HCEC 1CT (cell line): ENCODE measurements at regions not wholly inside any gene's neighbourhood (a gene's known extent, or its start where the extent isn't known, plus 50 kb on each side); places are given as distances from the start of the nearest gene placed in this dataset.

Experiments used
- DNase-seq: peaks from one replicate; pipeline ENCODE4 v3.0.0-alpha.2; 2017

- DNase-seq, result no peak
Observed at GRCh38 chr5:160511280-160511929, 89.8 kb downstream of the PTTG1 start.
